ENCODE measurements at regions not wholly inside any gene's neighbourhood (a gene's known extent, or its start where the extent isn't known, plus 50 kb on each side); places are given as distances from the start of the nearest gene placed in this dataset.

GRCh38 chr16:17804857-17805256, 334.1 kb upstream of the XYLT1 start:
- ATAC-seq (no peak), DNase-seq (ENCODE audit: low spot score) (no peak)
- Mint-ChIP-seq H3K9me3 (no peaks in the 10 kb centered on the region), H3K27ac (no peak overlapping the region), H3K4me1 (peaks cover 21% of the 10 kb centered on the region), H3K36me3 (no peaks in the 10 kb centered on the region), H3K4me3 (no peak overlapping the region), H3K27me3 (ENCODE audit: low read depth) (no peaks in the 10 kb centered on the region; the same call in 1 of the 2 replicates)
- TF ChIP-seq TCF7 (CRISPR knock-in tag; IDR thresholded peaks at IDR 0.05; ENCODE audit: low read depth), result no peak
- no peak for TF ChIP-seq MYBL2 (CRISPR knock-in tag; IDR thresholded peaks at IDR 0.05)
- TF ChIP-seq ZNF416 (CRISPR knock-in tag; IDR thresholded peaks at IDR 0.05), result no peak
- TF ChIP-seq IRF1 (CRISPR knock-in tag; IDR thresholded peaks at IDR 0.05), result no peak
- ChIA-PET CTCF (interaction anchor here (0.7 kb wide), 1 partner anchor 13 kb away, joined by 3 read pairs; no protein-coding TSS in a partner anchor), POLR2A (no interaction called here)

- ATAC-seq (no peak), DNase-seq (ENCODE audit: low spot score) (no peak)
- ChIA-PET CTCF (interaction anchor here (0.6 kb wide), 1 partner anchor 333 kb away, joined by 3 read pairs; the partner anchor contains the start of gene XYLT1), POLR2A (no interaction called here)
- H3K27me3 Mint-ChIP-seq (ENCODE audit: low read depth), result no peaks in the 10 kb centered on the region; the same call in 1 of the 2 replicates
- H3K36me3 Mint-ChIP-seq, result no peaks in the 10 kb centered on the region
- H3K9me3 Mint-ChIP-seq, result no peaks in the 10 kb centered on the region
- H3K27ac Mint-ChIP-seq, result no peak overlapping the region
- TF ChIP-seq EMX1 (CRISPR knock-in tag; IDR thresholded peaks at IDR 0.05) (no peak), OVOL2 (CRISPR knock-in tag; IDR thresholded peaks at IDR 0.05; ENCODE audit: borderline replicate concordance) (no peak), ZNF396 (CRISPR knock-in tag; IDR thresholded peaks at IDR 0.05; ENCODE audit: borderline replicate concordance) (no peak), FOXK1 (CRISPR knock-in tag; IDR thresholded peaks at IDR 0.05) (no peak), ZNF138 (CRISPR knock-in tag; conservative IDR thresholded peaks at IDR 0.05) (no peak), ELF4 (CRISPR knock-in tag; IDR thresholded peaks at IDR 0.05; ENCODE audit: low read depth) (no peak), PREB (CRISPR knock-in tag; IDR thresholded peaks at IDR 0.05; ENCODE audit: borderline replicate concordance) (no peak), AR (CRISPR knock-in tag; IDR thresholded peaks at IDR 0.05) (no peak), ZNF317 (CRISPR knock-in tag; IDR thresholded peaks at IDR 0.05; ENCODE audit: borderline replicate concordance, low read depth) (no peak), HMGXB4 (CRISPR knock-in tag; IDR thresholded peaks at IDR 0.05) (no peak), SOX15 (CRISPR knock-in tag; IDR thresholded peaks at IDR 0.05) (no peak)
- H3K4me3 Mint-ChIP-seq, result no peak overlapping the region
- H3K4me1 Mint-ChIP-seq, result peaks cover 26% of the 10 kb centered on the region
These were observed 333.1 kb upstream of the XYLT1 start for GRCh38 chr16:17803625-17804410.

- TF ChIP-seq SP1 (CRISPR knock-in tag; conservative IDR thresholded peaks at IDR 0.05), result no peak
- TF ChIP-seq ZNF281 (CRISPR knock-in tag; IDR thresholded peaks at IDR 0.05), result no peak
- H3K27me3 Mint-ChIP-seq (ENCODE audit: low read depth), result peaks cover 3% of the 10 kb centered on the region; the same call in 1 of the 2 replicates
- no peak for DNase-seq (ENCODE audit: low spot score)
These were observed 331.8 kb upstream of the XYLT1 start for GRCh38 chr16:17802571-17802970.

More at GRCh38 chr16:17802571-17802970, 331.8 kb upstream of the XYLT1 start:
- no peak overlapping the region for H3K27ac Mint-ChIP-seq
- H3K4me1 Mint-ChIP-seq, result peaks cover 36% of the 10 kb centered on the region
- H3K9me3 Mint-ChIP-seq, result peaks cover 8% of the 10 kb centered on the region
- ChIA-PET CTCF (no interaction called here), POLR2A (no interaction called here)
- no peak overlapping the region for H3K4me3 Mint-ChIP-seq
- no peaks in the 10 kb centered on the region for H3K36me3 Mint-ChIP-seq
- ATAC-seq, result no peak

Data from WTC11 (cell line).